Ishikawa (cell line): ENCODE measurements at regions not wholly inside any gene's neighbourhood (a gene's known extent, or its start where the extent isn't known, plus 50 kb on each side); places are given as distances from the start of the nearest gene placed in this dataset.

Experiments
- CEBPB ChIP-seq: IDR thresholded peaks from 2 replicates; pipeline ENCODE4 v1.6.1; 2012
- EGR1 ChIP-seq: IDR thresholded peaks from 2 replicates; pipeline ENCODE4 v1.6.1; 2012
- EP300 ChIP-seq: IDR thresholded peaks from 2 replicates; pipeline ENCODE4 v1.6.1; 2012; ENCODE audit warnings: borderline replicate concordance
- FOXM1 ChIP-seq: IDR thresholded peaks from 2 replicates; pipeline ENCODE4 v1.6.1; 2012; ENCODE audit warnings: low read depth, borderline replicate concordance
- MAX ChIP-seq: IDR thresholded peaks from 2 replicates; pipeline ENCODE4 v1.6.1; 2012
- NFIC ChIP-seq: IDR thresholded peaks from 2 replicates; pipeline ENCODE4 v1.6.1; 2012
- RAD21 ChIP-seq: IDR thresholded peaks from 2 replicates; pipeline ENCODE4 v1.6.1; 2012; ENCODE audit warnings: low read depth
- REST ChIP-seq: IDR thresholded peaks from 2 replicates; pipeline ENCODE4 v1.6.1; 2012; ENCODE audit warnings: low read depth, mild to moderate bottlenecking
- TAF1 ChIP-seq: IDR thresholded peaks from 2 replicates; pipeline ENCODE4 v1.6.1; 2012; ENCODE audit warnings: low read depth, mild to moderate bottlenecking
- TEAD4 ChIP-seq: IDR thresholded peaks from 2 replicates; pipeline ENCODE4 v1.6.1; 2012
- USF1 ChIP-seq: IDR thresholded peaks from 2 replicates; pipeline ENCODE4 v1.6.1; 2012
- YY1 ChIP-seq: IDR thresholded peaks from 2 replicates; pipeline ENCODE4 v1.6.1; 2012; ENCODE audit warnings: low read depth
- ZBTB7A ChIP-seq: IDR thresholded peaks from 2 replicates; pipeline ENCODE4 v1.6.1; 2012; ENCODE audit warnings: low read depth

GRCh38 chr15:95681836-95682544 lies 648.5 kb upstream of the NR2F2 start:
- TF ChIP-seq USF1 (no peak), TAF1 (no peak), MAX (no peak), REST (no peak), RAD21 (no peak), YY1 (no peak), TEAD4 (no peak), EGR1 (no peak), FOXM1 (no peak), ZBTB7A (no peak), CEBPB (no peak), NFIC (no peak), EP300 (no peak)
